HG02870 (cell line): ENCODE measurements at regions not wholly inside any gene's neighbourhood (a gene's known extent, or its start where the extent isn't known, plus 50 kb on each side); places are given as distances from the start of the nearest gene placed in this dataset.

Source experiments
- ATAC-seq: cut with Tn5 transposase; IDR thresholded peaks from one replicate; pipeline ENCODE4 v1.9.1; 2021; ENCODE audit warnings: mild to moderate bottlenecking, moderate library complexity; ENCODE audit not compliant: unreplicated experiment

DNA sequence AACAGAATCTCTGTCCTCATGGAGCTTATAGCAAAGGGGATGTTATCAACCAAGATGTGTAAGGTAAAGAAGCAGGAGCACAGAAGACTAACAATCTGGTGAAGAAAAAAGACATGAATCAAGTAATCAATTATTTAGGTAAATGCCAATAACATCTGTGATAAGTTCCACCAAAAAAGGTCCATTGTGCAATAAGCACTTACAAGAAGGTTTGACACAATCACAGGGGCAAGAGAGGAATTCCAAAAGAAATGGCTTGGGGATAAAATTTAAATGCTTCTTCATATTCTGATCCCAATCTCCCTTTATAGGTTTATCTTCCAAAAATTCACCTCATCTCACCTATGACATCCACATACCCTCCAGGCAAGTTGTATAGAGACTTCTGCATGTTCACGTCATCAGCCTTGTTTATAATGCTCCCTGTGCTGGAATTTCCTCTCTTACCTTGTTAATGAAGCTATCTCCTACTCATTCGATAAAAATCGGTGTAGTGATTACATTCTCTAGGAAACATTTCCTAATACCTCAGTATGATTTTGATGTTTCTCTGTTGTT is 53.6 kb upstream of the DPT start:
- no peak for ATAC-seq

- no peak for ATAC-seq
Measured at GRCh38 chr1:168783458-168784210, 54.6 kb upstream of the DPT start.

- no peak for ATAC-seq
Measured at GRCh38 chr1:168786476-168787330, 57.7 kb upstream of the DPT start.

GRCh38 chr1:168788258-168788657 is 59.3 kb upstream of the DPT start:
- no peak for ATAC-seq

DNA sequence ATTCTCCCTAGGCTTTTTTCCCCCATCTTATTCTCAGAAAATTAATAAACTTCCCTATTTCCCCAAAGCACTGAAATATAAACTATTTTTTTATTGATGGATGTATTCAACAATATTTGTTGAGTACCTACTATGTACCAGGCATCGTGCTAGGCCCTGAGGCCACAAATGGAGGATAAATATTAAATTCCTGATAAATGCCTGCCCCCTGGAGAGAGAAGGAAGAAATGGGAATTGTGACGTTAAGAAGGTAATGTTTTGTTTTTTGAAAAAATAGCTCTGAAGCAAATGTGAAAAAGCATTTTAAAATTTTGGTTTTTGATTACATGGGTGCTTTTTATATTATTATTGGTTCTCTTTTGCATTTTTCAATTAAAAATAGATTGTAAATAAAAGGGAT is 60.5 kb upstream of the DPT start:
- ATAC-seq = no peak

DNA sequence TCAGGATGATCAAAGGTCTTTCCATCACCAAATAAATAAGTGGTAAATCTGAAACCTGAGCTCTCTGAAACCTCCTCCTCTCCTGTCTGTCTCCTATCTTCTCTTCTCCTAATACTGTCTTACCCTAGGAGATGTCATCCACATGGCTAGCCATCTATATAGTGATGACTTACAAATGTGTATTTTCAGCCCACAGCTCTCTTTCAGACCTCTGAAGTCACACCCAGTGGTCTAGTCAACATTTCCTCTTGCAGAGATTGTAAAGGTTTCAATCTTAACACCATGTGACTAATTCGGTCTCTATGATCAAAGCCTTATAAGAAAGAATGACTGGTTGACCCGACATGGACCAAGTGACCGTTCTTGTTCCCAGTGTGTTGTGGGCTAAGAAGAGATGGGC is 63.1 kb upstream of the DPT start:
- ATAC-seq = peak; percentile 61

GRCh38 chr1:168792592-168793125 is 63.7 kb upstream of the DPT start:
- ATAC-seq = no peak

DNA sequence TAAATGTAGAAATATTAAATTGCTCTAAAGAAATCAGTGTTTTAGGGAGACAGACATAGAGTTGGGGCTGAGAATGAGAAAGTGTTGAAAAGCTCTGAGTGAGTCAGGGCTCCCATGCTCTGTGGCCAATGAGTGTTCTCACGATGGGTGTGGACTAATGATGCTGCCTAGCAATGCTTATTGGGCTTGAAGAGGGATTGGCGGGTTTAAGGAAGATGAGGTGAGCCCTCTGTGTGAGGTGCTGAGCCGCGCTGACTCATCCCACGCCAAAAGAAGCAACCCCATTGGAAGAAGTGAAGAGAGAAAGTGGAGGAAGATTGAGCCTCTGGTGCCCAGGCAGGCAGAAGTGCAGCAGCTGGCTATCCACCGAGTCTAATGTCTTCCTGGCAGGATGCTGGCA is 65.1 kb upstream of the DPT start:
- ATAC-seq = no peak

GRCh38 chr1:168795681-168796080 is 66.7 kb upstream of the DPT start:
- no peak for ATAC-seq

GRCh38 chr1:168799927-168800605 is 71.1 kb upstream of the DPT start:
- ATAC-seq = no peak

DNA sequence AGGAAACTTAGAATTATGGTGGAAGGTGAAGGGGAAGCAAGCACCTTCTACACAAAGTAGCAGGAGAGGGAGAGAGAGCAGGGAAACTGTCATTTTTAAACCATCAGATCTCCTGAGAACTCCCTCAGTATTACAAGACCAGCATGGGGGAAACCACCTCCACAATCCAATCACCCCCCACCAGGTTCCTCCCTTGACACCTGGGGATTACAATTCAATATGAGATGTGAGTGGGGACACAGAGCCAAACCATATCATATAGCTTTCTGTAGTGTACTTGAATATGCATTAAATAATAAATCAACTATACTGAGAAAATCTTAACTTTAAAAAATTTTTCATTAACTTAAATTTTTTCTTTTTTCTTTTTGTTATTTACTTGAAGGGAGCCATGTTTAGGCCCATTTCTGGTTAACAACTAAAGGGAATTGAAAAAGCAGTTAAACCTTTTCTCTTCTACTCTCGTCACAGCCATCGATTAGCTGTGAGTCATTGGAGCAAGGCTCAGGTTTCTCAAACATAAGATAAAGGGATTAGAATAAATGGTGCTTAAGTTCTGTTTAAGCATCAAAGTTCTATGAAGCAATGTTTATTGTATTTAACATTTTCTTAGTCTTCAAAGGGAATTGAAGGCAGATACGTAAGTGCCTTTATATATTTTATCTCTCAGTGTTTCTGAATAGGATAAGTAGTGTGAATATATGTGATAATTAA is 72.2 kb upstream of the DPT start:
- ATAC-seq = no peak

GRCh38 chr1:168803806-168804510 is 75.0 kb upstream of the DPT start:
- ATAC-seq = no peak

GRCh38 chr1:168806952-168807351 is 77.9 kb upstream of the DPT start:
- no peak for ATAC-seq

GRCh38 chr1:168811176-168811575 is 82.2 kb upstream of the DPT start:
- no peak for ATAC-seq

- no peak for ATAC-seq
Measured at GRCh38 chr1:168819668-168820067, 90.7 kb upstream of the DPT start.

DNA sequence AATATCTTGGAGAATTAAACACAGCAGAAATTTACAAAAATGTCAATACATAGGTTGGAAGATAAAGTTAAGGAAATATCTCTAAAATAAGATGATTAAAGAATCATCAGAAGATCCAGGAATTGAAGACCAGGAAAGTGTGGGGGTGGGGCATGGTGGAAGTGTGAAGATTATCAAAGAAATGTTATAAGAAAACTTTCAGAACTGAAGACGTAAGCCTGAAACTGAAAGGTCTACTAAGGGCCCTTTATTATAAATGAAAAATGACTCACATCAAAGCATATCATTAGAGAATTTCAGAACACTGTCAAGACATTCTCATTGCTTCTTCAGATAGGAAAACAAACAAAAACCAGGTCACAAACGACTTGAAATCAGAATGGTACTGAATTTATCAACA is 92.4 kb upstream of the DPT start:
- ATAC-seq = no peak

- ATAC-seq = no peak
Measured at GRCh38 chr1:168822911-168823310, 93.9 kb upstream of the DPT start.

- ATAC-seq = no peak
Measured at GRCh38 chr1:168823988-168824387, 95.0 kb upstream of the DPT start.

GRCh38 chr1:168824418-168825065 is 95.5 kb upstream of the DPT start:
- ATAC-seq = no peak
